ENCODE measurements at regions not wholly inside any gene's neighbourhood (a gene's known extent, or its start where the extent isn't known, plus 50 kb on each side); places are given as distances from the start of the nearest gene placed in this dataset.

GRCh38 chr12:46892887-46893286 lies 67.1 kb upstream of the SLC38A4 start:
- Mint-ChIP-seq H3K27ac (ENCODE audit: unreplicated experiment) (no peak overlapping the region), H3K4me3 (ENCODE audit: unreplicated experiment) (no peak overlapping the region), H3K36me3 (ENCODE audit: insufficient read depth, unreplicated experiment) (no peaks in the 10 kb centered on the region), H3K9me3 (ENCODE audit: unreplicated experiment) (peaks cover 9% of the 10 kb centered on the region), H3K27me3 (ENCODE audit: insufficient read depth, unreplicated experiment) (peaks cover 5% of the 10 kb centered on the region), H3K4me1 (ENCODE audit: low read depth, unreplicated experiment) (no peaks in the 10 kb centered on the region)
- Histone ChIP-seq H3K36me3 (ENCODE audit: control insufficient read depth, insufficient read depth, low read length) (no peaks in the 10 kb centered on the region), H3K27me3 (replicated peaks; ENCODE audit: control insufficient read depth, insufficient read depth, low read length) (no peaks in the 10 kb centered on the region), H3K9me3 (0 out of 2 replicates have a peak, but pooled peaks cover 2% of the 10 kb centered on the region), H3K4me1 (no peaks in the 10 kb centered on the region), H3K4me3 (ENCODE audit: low read depth, low read length) (no peak overlapping the region)
- BruUV-seq (replicated peaks): no TSS peak
- DNase-seq: no peak
- POLR2A ChIA-PET: no interaction called here
- intact Hi-C loops (cut with micrococcal nuclease; ENCODE audit: unreplicated experiment): no loop called here
- TF ChIP-seq CTCF (IDR thresholded peaks at IDR 0.05; ENCODE audit: insufficient read depth in 1 of 2, low read depth in 1 of 2, low read length in 1 of 2, severe bottlenecking in 1 of 2, unreplicated experiment in 1 of 2): no peak
- CTCF ChIA-PET: no interaction called here

GRCh38 chr12:46893434-46893833 lies 67.6 kb upstream of the SLC38A4 start:
- Mint-ChIP-seq H3K27ac (ENCODE audit: unreplicated experiment) (no peak overlapping the region), H3K4me3 (ENCODE audit: unreplicated experiment) (no peak overlapping the region), H3K27me3 (ENCODE audit: insufficient read depth, unreplicated experiment) (peaks cover 5% of the 10 kb centered on the region), H3K4me1 (ENCODE audit: low read depth, unreplicated experiment) (no peaks in the 10 kb centered on the region), H3K36me3 (ENCODE audit: insufficient read depth, unreplicated experiment) (no peaks in the 10 kb centered on the region), H3K9me3 (ENCODE audit: unreplicated experiment) (peaks cover 9% of the 10 kb centered on the region)
- H3K36me3 ChIP-seq (ENCODE audit: control insufficient read depth, insufficient read depth, low read length): no peaks in the 10 kb centered on the region
- intact Hi-C loops (cut with micrococcal nuclease; ENCODE audit: unreplicated experiment): no loop called here
- H3K4me3 ChIP-seq (ENCODE audit: low read depth, low read length): no peak overlapping the region
- no peaks in the 10 kb centered on the region for H3K27me3 ChIP-seq (replicated peaks; ENCODE audit: control insufficient read depth, insufficient read depth, low read length)
- CTCF ChIA-PET: interaction anchor here (0.7 kb wide), 1 partner anchor 599 kb away, joined by 3 read pairs; no protein-coding TSS in a partner anchor
- POLR2A ChIA-PET: no interaction called here
- no TSS peak for BruUV-seq (replicated peaks)
- DNase-seq: no peak
- no peak for TF ChIP-seq CTCF (IDR thresholded peaks at IDR 0.05; ENCODE audit: insufficient read depth in 1 of 2, low read depth in 1 of 2, low read length in 1 of 2, severe bottlenecking in 1 of 2, unreplicated experiment in 1 of 2)
- 0 out of 2 replicates have a peak, but pooled peaks cover 2% of the 10 kb centered on the region for H3K9me3 ChIP-seq
- no peaks in the 10 kb centered on the region for H3K4me1 ChIP-seq

GRCh38 chr12:46895726-46896125 lies 69.9 kb upstream of the SLC38A4 start:
- no peak overlapping the region for H3K4me3 ChIP-seq (ENCODE audit: low read depth, low read length)
- Mint-ChIP-seq H3K36me3 (ENCODE audit: insufficient read depth, unreplicated experiment) (no peaks in the 10 kb centered on the region), H3K27ac (ENCODE audit: unreplicated experiment) (no peak overlapping the region), H3K4me1 (ENCODE audit: low read depth, unreplicated experiment) (peaks cover 8% of the 10 kb centered on the region), H3K27me3 (ENCODE audit: insufficient read depth, unreplicated experiment) (peaks cover 13% of the 10 kb centered on the region), H3K9me3 (ENCODE audit: unreplicated experiment) (peaks cover 21% of the 10 kb centered on the region), H3K4me3 (ENCODE audit: unreplicated experiment) (no peak overlapping the region)
- no peaks in the 10 kb centered on the region for H3K36me3 ChIP-seq (ENCODE audit: control insufficient read depth, insufficient read depth, low read length)
- H3K9me3 ChIP-seq: 0 out of 2 replicates have a peak, but pooled peaks cover 2% of the 10 kb centered on the region
- no peaks in the 10 kb centered on the region for H3K4me1 ChIP-seq
- intact Hi-C loops (cut with micrococcal nuclease; ENCODE audit: unreplicated experiment): no loop called here
- BruUV-seq (replicated peaks): no TSS peak
- TF ChIP-seq CTCF (IDR thresholded peaks at IDR 0.05; ENCODE audit: insufficient read depth in 1 of 2, low read depth in 1 of 2, low read length in 1 of 2, severe bottlenecking in 1 of 2, unreplicated experiment in 1 of 2): no peak
- POLR2A ChIA-PET: no interaction called here
- no peaks in the 10 kb centered on the region for H3K27me3 ChIP-seq (replicated peaks; ENCODE audit: control insufficient read depth, insufficient read depth, low read length)
- CTCF ChIA-PET: no interaction called here
- DNase-seq: no peak

Measured in Caco-2 (cell line).